ENCODE measurements at regions not wholly inside any gene's neighbourhood (a gene's known extent, or its start where the extent isn't known, plus 50 kb on each side); places are given as distances from the start of the nearest gene placed in this dataset.

GRCh38 chr7:136677471-136678365, 190.7 kb upstream of the CHRM2 start:
- Histone ChIP-seq H3K27me3 (ENCODE audit: control insufficient read depth in 2 of 2, insufficient read depth in 2 of 2, low read length in 2 of 2) (no peaks in the 10 kb centered on the region), H3K4me2 (ENCODE audit: insufficient read depth, low read length) (no peak overlapping the region), H3K4me3 (replicated peaks in 1 of 3; ENCODE audit: insufficient read depth in 1 of 3, low read depth in 1 of 3, low read length in 3 of 3) (no peak overlapping the region), H3K27ac (ENCODE audit: insufficient read depth, low read depth, low read length) (no peak overlapping the region), H3K9me3 (replicated peaks; ENCODE audit: control insufficient read depth, insufficient read depth, low read length) (no peaks in the 10 kb centered on the region), H3K79me2 (ENCODE audit: control insufficient read depth, insufficient read depth, low read length) (no peaks in the 10 kb centered on the region), H3K36me3 (ENCODE audit: control insufficient read depth in 2 of 2, extremely low read depth in 1 of 2, insufficient read depth in 2 of 2, low read length in 2 of 2) (no peaks in the 10 kb centered on the region), H3K9me1 (replicated peaks; ENCODE audit: control insufficient read depth, extremely low read depth, insufficient read depth, low read length) (no peaks in the 10 kb centered on the region), H3K4me1 (ENCODE audit: control insufficient read depth, extremely low read depth, insufficient read depth, low read length) (no peaks in the 10 kb centered on the region), H3K9ac (replicated peaks; ENCODE audit: extremely low read depth, insufficient read depth, low read length) (no peak overlapping the region), H2AFZ (ENCODE audit: low read depth, low read length) (no peak overlapping the region), H4K20me1 (replicated peaks; ENCODE audit: control insufficient read depth, extremely low read depth, insufficient read depth, low read length) (no peaks in the 10 kb centered on the region)
- CTCF ChIA-PET, result no interaction called here
- no peak for TF ChIP-seq GATA2 (IDR thresholded peaks at IDR 0.05; ENCODE audit: insufficient read depth, insufficient read length, low read depth, low read length)
- FAIRE-seq, result no peak
- BruUV-seq (replicated peaks), result no TSS peak
- POLR2A ChIA-PET, result no interaction called here
- intact Hi-C loops (cut with micrococcal nuclease), result no loop called here
- no peak for DNase-seq (ENCODE audit: low read depth, low spot score)
- dilution Hi-C loops (cut with MboI; ENCODE audit: extremely low pct_ligation_motif_present, low sequenced_read_pairs), result no loop called here

- TF ChIP-seq POLR2A (IDR thresholded peaks at IDR 0.05; ENCODE audit: low read depth, low read length) (no peak), POLR2AphosphoS5 (IDR thresholded peaks at IDR 0.05; ENCODE audit: insufficient read depth, low read depth, low read length) (no peak), EZH2 (IDR thresholded peaks at IDR 0.05; ENCODE audit: borderline replicate concordance, low read depth, low read length, severe bottlenecking) (no peak), GATA2 (IDR thresholded peaks at IDR 0.05; ENCODE audit: insufficient read depth, insufficient read length, low read depth, low read length) (no peak), FOS (IDR thresholded peaks at IDR 0.05; ENCODE audit: borderline replicate concordance, insufficient read depth, low read length) (no peak), CTCF (IDR thresholded peaks at IDR 0.05; ENCODE audit: extremely low read depth in 1 of 2, insufficient read depth in 1 of 2, low read depth in 1 of 2, low read length in 2 of 2) (no peak), MYC (IDR thresholded peaks at IDR 0.05; ENCODE audit: low read depth, low read length) (no peak), MAX (IDR thresholded peaks at IDR 0.05; ENCODE audit: insufficient read depth, insufficient read length) (no peak), JUN (IDR thresholded peaks at IDR 0.05; ENCODE audit: borderline replicate concordance, insufficient read depth, insufficient read length, low read depth) (no peak)
- Histone ChIP-seq H3K9me3 (replicated peaks; ENCODE audit: control insufficient read depth, insufficient read depth, low read length) (no peaks in the 10 kb centered on the region), H3K4me1 (ENCODE audit: control insufficient read depth, extremely low read depth, insufficient read depth, low read length) (no peaks in the 10 kb centered on the region), H3K79me2 (ENCODE audit: control insufficient read depth, insufficient read depth, low read length) (no peaks in the 10 kb centered on the region), H3K4me2 (ENCODE audit: insufficient read depth, low read length) (no peak overlapping the region), H3K9ac (replicated peaks; ENCODE audit: extremely low read depth, insufficient read depth, low read length) (no peak overlapping the region), H3K9me1 (replicated peaks; ENCODE audit: control insufficient read depth, extremely low read depth, insufficient read depth, low read length) (no peaks in the 10 kb centered on the region), H3K36me3 (ENCODE audit: control insufficient read depth in 2 of 2, extremely low read depth in 1 of 2, insufficient read depth in 2 of 2, low read length in 2 of 2) (no peaks in the 10 kb centered on the region), H3K27me3 (ENCODE audit: control insufficient read depth in 2 of 2, insufficient read depth in 2 of 2, low read length in 2 of 2) (no peaks in the 10 kb centered on the region), H3K27ac (ENCODE audit: insufficient read depth, low read depth, low read length) (no peak overlapping the region), H2AFZ (ENCODE audit: low read depth, low read length) (no peak overlapping the region), H3K4me3 (replicated peaks in 1 of 3; ENCODE audit: insufficient read depth in 1 of 3, low read depth in 1 of 3, low read length in 3 of 3) (no peak overlapping the region), H4K20me1 (replicated peaks; ENCODE audit: control insufficient read depth, extremely low read depth, insufficient read depth, low read length) (no peaks in the 10 kb centered on the region)
- intact Hi-C loops (cut with micrococcal nuclease), result no loop called here
- ChIA-PET CTCF (no interaction called here), POLR2A (no interaction called here)
- FAIRE-seq (no peak), DNase-seq (ENCODE audit: low read depth, low spot score) (no peak)
- no TSS peak for BruUV-seq (replicated peaks)
- dilution Hi-C loops (cut with MboI; ENCODE audit: extremely low pct_ligation_motif_present, low sequenced_read_pairs), result no loop called here
These were observed 200.9 kb upstream of the CHRM2 start for GRCh38 chr7:136667584-136667983.

Measured in endothelial cell of umbilical vein (primary cell).